Nephron (organoid): ENCODE measurements at regions not wholly inside any gene's neighbourhood (a gene's known extent, or its start where the extent isn't known, plus 50 kb on each side); places are given as distances from the start of the nearest gene placed in this dataset.
"Not testable (repeated sequence)": the region's sequence is repeated elsewhere in the genome, so short reads cannot be mapped to it uniquely, and the experiment has no call there.

ENCODE experiments used
- H3K27ac Mint-ChIP-seq, 3 experiments: 2 replicates each; pipeline ENCODE4 v1.8.0; 2020; ENCODE audit warnings: mixed read lengths in 3 of 3, mild to moderate bottlenecking in 2 of 3, moderate library complexity in 1 of 3
- H3K27me3 Mint-ChIP-seq: 2 replicates; pipeline ENCODE4 v1.8.0; 2021; ENCODE audit warnings: low read depth, mild to moderate bottlenecking, moderate library complexity, mixed read lengths
- H3K36me3 Mint-ChIP-seq: 2 replicates; pipeline ENCODE4 v1.8.0; 2020; ENCODE audit warnings: low read depth, mixed read lengths
- H3K4me1 Mint-ChIP-seq: 2 replicates; pipeline ENCODE4 v1.8.0; 2020; ENCODE audit warnings: mixed read lengths
- H3K4me3 Mint-ChIP-seq, 3 experiments: 2 replicates each; pipeline ENCODE4 v1.8.0; 2020; ENCODE audit warnings: mild to moderate bottlenecking in 3 of 3, mixed read lengths in 3 of 3, moderate library complexity in 2 of 3
- H3K9me3 Mint-ChIP-seq: 2 replicates; pipeline ENCODE4 v1.8.0; 2020; ENCODE audit warnings: mixed read lengths
- TF ChIP-seq, protein P1 (sequence below), 3 experiments: fragments of 200-600 bp; sonication (generic); IDR thresholded peaks; one replicate each; pipeline ENCODE4 v1.5.0; 2021; ENCODE audit warnings: antibody characterized with exemption in 3 of 3; ENCODE audit not compliant: unreplicated experiment in 3 of 3

DNA sequence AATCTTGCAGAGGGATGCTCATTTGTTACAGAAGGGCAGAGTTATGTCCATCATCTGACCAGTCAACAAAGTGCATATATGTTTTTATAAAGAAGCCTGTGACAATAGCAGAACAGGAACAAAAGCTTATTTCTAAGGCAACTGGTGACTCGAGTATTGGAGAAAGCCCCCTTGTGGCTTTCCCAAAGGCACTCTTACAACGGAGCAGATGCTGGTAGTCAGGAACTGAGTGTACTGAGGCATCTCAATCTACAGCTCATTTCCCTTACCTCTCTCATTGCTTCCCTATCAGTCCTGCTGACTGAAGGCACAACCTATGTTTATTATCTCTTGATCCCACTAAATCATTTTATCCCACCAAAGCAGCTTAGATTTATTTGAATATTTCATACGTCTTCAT is 557.1 kb upstream of the CHAC2 start:
- peaks cover 6% of the 10 kb centered on the region for H3K36me3 Mint-ChIP-seq
- no peaks in the 10 kb centered on the region for H3K27me3 Mint-ChIP-seq
- H3K27ac Mint-ChIP-seq: no peak overlapping the region
- TF ChIP-seq, protein P1, sequence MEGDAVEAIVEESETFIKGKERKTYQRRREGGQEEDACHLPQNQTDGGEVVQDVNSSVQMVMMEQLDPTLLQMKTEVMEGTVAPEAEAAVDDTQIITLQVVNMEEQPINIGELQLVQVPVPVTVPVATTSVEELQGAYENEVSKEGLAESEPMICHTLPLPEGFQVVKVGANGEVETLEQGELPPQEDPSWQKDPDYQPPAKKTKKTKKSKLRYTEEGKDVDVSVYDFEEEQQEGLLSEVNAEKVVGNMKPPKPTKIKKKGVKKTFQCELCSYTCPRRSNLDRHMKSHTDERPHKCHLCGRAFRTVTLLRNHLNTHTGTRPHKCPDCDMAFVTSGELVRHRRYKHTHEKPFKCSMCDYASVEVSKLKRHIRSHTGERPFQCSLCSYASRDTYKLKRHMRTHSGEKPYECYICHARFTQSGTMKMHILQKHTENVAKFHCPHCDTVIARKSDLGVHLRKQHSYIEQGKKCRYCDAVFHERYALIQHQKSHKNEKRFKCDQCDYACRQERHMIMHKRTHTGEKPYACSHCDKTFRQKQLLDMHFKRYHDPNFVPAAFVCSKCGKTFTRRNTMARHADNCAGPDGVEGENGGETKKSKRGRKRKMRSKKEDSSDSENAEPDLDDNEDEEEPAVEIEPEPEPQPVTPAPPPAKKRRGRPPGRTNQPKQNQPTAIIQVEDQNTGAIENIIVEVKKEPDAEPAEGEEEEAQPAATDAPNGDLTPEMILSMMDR (IDR thresholded peaks at IDR 0.05; ENCODE audit: unreplicated experiment in 3 of 3): peak in 1 of 3 experiments; percentile 15
- H3K9me3 Mint-ChIP-seq: peaks cover 11% of the 10 kb centered on the region
- no peak overlapping the region for H3K4me3 Mint-ChIP-seq
- no peaks in the 10 kb centered on the region for H3K4me1 Mint-ChIP-seq

GRCh38 chr2:53209679-53210458 is 557.7 kb upstream of the CHAC2 start:
- no peak overlapping the region for H3K4me3 Mint-ChIP-seq
- TF ChIP-seq, protein P1 (IDR thresholded peaks at IDR 0.05; ENCODE audit: unreplicated experiment in 3 of 3): no peak
- peaks cover 6% of the 10 kb centered on the region for H3K36me3 Mint-ChIP-seq
- H3K9me3 Mint-ChIP-seq: peaks cover 7% of the 10 kb centered on the region
- peaks cover 5% of the 10 kb centered on the region for H3K4me1 Mint-ChIP-seq
- H3K27me3 Mint-ChIP-seq: no peaks in the 10 kb centered on the region
- no peak overlapping the region for H3K27ac Mint-ChIP-seq

DNA sequence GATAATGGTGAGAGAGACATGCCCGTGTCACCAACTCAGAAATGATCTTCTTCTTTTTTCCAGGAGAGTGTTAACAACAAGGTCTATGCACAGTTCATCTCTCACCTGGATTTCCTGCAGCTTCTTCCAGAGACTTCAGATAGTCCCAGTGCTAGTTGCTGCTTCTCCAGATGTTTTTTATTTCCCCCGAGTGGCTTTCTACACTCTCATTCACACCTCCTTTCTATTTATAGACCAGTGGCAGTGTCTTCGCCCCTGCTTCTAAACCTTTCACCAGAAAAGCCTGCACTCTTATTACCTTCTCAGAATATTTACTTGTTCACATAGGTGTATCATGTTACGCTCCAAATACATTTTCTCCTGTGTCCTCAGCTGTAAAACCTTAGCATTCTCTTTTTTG is 558.8 kb upstream of the CHAC2 start:
- TF ChIP-seq, protein P1 (IDR thresholded peaks at IDR 0.05; ENCODE audit: unreplicated experiment in 3 of 3): no peak
- Mint-ChIP-seq H3K27ac (no peak overlapping the region), H3K27me3 (no peaks in the 10 kb centered on the region), H3K4me3 (no peak overlapping the region), H3K4me1 (peaks cover 5% of the 10 kb centered on the region), H3K9me3 (no peaks in the 10 kb centered on the region), H3K36me3 (no peaks in the 10 kb centered on the region)

DNA sequence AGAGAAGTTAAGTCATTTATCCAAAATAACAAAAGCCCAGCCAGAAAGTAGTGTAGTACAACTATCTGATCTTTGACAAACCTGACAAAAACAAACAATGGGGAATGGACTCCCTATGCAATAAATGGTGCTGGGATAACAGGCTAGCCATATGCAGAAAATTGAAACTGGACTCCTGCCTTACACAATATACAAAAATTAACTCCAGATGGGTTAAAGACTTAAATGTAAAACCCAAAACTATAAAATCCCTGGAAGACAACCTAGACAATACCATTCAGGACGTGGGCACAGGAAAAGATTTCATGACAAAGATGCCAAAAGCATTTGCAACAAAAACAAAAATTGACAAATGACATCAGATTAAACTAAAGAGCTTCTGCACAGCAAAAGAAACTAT is 561.4 kb upstream of the CHAC2 start:
- H3K4me1 Mint-ChIP-seq: peaks cover 11% of the 10 kb centered on the region
- H3K9me3 Mint-ChIP-seq, H3K36me3 Mint-ChIP-seq, H3K27me3 Mint-ChIP-seq, H3K27ac Mint-ChIP-seq, H3K4me3 Mint-ChIP-seq: not testable (repeated sequence)

DNA sequence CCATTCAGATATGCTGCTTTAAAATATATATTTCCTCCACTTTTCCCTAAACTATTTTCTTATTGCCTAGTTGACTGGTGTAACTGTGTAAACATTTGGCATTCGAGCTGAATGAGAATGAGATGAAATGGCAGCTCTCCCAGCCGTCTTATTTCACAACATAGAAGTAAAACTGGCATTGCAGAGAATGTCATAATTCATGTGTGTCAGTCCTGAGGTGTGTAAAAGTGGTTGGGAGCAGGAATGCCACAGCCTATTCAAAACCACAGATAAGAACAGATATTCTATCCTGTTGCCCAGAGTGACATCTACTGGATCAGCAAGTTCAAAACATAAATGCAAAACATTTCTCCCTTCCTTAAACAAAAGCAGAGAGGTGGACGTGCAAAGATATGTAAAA is 565.5 kb upstream of the CHAC2 start:
- Mint-ChIP-seq H3K9me3 (no peaks in the 10 kb centered on the region), H3K27me3 (no peaks in the 10 kb centered on the region), H3K36me3 (no peaks in the 10 kb centered on the region), H3K4me1 (peaks cover 11% of the 10 kb centered on the region), H3K27ac (peak overlapping the region; percentile 8 to 35 (median 29)), H3K4me3 (no peak overlapping the region)
- TF ChIP-seq, protein P1 (IDR thresholded peaks at IDR 0.05; ENCODE audit: unreplicated experiment in 3 of 3): peak; percentile 19 to 44 (median 43)

DNA sequence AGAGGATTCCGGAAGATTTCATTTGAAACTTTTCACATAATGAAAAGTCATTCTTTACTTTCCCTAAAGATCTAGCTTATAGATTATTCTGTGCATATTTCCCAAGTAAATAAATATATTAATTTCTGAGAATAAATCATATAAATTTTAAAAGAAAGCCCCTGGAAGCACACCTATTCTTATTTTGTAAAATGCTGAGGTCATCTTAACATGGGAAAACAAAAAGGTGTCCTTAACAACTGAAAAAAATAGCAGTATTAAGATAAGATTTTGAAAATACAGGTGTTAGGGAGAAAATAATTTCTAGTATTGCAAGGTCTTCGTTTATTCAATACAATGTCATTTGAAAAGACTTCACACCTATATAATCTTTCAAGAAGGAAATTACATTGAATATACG is 567.5 kb upstream of the CHAC2 start:
- no peaks in the 10 kb centered on the region for H3K27me3 Mint-ChIP-seq
- no peak overlapping the region for H3K27ac Mint-ChIP-seq
- H3K36me3 Mint-ChIP-seq: no peaks in the 10 kb centered on the region
- H3K4me3 Mint-ChIP-seq: no peak overlapping the region
- peaks cover 8% of the 10 kb centered on the region for H3K4me1 Mint-ChIP-seq
- H3K9me3 Mint-ChIP-seq: peaks cover 3% of the 10 kb centered on the region
- TF ChIP-seq, protein P1 (IDR thresholded peaks at IDR 0.05; ENCODE audit: unreplicated experiment in 3 of 3): no peak
